Gastrocnemius medialis (tissue), 4 donors: ENCODE measurements at regions not wholly inside any gene's neighbourhood (a gene's known extent, or its start where the extent isn't known, plus 50 kb on each side); places are given as distances from the start of the nearest gene placed in this dataset.

Source experiments
- POLR2A ChIP-seq, 2 donors: fragments of 450-650 bp; IDR thresholded peaks; one replicate each; pipeline ENCODE4 v1.6.1; 2017; ENCODE audit warnings: antibody characterized with exemption in 2 of 2, mild to moderate bottlenecking in 2 of 2, moderate library complexity in 2 of 2
- TF ChIP-seq, protein P1 (sequence below), 5 experiments: fragments of 450-650 bp in 3 of 5; fragments of 200-600 bp in 2 of 5; sonication (generic) in 2 of 5; IDR thresholded peaks in 4 of 5; conservative IDR thresholded peaks in 1 of 5; 1 replicate in 4 of 5; 2 replicates in 1 of 5; pipeline ENCODE4 v1.5.1; 2016 to 2019; ENCODE audit warnings: antibody characterized with exemption in 5 of 5, mild to moderate bottlenecking in 3 of 5, moderate library complexity in 3 of 5

DNA sequence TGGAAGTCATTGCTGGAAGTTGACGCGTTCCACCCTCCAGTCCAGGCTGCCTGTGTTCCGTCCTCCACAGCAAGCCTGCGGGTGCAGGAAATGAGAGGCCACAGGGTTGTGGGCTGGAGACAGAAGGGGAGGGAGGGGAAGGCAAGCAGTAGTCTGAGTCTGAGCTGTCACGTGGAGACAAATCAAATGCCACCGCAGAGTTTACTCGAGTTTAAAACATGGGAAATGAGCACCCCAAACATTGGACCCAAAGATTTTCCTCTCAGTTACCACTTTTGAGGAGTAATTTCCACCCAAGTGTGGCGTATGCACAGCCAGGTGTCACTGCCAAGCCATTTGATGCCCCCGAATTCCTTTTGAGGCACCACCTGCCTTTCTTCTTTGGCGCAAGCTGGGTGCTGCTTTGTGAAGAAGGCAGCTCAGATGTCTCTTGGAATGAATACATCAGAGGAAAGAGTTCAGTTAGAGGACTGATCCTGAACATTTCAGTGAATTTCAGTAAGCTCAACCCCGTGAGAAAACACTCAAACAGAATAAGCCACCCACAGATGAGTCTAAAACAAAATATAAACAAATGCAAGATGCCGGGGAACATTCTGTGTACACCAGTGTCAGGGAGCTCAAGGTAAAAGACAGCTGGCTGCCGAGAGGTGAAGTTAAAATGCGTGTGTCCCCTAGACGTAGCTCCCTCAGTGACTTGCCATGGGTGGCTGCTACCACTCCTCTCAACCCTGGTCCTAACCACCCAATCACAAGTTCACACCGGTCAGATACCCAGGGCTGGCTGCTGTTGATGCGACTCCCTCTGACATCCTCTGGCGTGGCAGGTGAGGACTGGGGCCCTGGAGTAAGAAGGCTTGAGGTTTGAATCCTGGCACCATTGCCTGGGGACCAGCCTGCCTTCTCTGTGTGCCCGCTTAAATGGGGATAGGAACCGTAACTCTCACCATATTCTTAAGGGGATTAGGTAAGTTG lies 203.8 kb downstream of the UACA start:
- TF ChIP-seq, protein P1, sequence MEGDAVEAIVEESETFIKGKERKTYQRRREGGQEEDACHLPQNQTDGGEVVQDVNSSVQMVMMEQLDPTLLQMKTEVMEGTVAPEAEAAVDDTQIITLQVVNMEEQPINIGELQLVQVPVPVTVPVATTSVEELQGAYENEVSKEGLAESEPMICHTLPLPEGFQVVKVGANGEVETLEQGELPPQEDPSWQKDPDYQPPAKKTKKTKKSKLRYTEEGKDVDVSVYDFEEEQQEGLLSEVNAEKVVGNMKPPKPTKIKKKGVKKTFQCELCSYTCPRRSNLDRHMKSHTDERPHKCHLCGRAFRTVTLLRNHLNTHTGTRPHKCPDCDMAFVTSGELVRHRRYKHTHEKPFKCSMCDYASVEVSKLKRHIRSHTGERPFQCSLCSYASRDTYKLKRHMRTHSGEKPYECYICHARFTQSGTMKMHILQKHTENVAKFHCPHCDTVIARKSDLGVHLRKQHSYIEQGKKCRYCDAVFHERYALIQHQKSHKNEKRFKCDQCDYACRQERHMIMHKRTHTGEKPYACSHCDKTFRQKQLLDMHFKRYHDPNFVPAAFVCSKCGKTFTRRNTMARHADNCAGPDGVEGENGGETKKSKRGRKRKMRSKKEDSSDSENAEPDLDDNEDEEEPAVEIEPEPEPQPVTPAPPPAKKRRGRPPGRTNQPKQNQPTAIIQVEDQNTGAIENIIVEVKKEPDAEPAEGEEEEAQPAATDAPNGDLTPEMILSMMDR (IDR thresholded peaks at IDR 0.05 in 4 of 5, conservative IDR thresholded peaks at IDR 0.05 in 1 of 5) = no peak
- no peak for TF ChIP-seq POLR2A (IDR thresholded peaks at IDR 0.05)
